Activated CD8-positive, alpha-beta memory T cell treated with anti-CD3 and anti-CD28 coated beads for 36 hours (primary cell): ENCODE measurements at regions not wholly inside any gene's neighbourhood (a gene's known extent, or its start where the extent isn't known, plus 50 kb on each side); places are given as distances from the start of the nearest gene placed in this dataset.

Experiments
- CTCF ChIA-PET: fragments of 350-600 bp; sonication (Branson Sonifier 250); formaldehyde crosslinking; loops from one replicate; lab custom pipeline; 2021; ENCODE audit warnings: antibody characterized with exemption; lab: Charles Lee
- POLR2A ChIA-PET: fragments of 350-600 bp; sonication (Branson Sonifier 250); formaldehyde crosslinking; loops from one replicate; lab custom pipeline; 2021; ENCODE audit warnings: antibody characterized with exemption; lab: Charles Lee

DNA sequence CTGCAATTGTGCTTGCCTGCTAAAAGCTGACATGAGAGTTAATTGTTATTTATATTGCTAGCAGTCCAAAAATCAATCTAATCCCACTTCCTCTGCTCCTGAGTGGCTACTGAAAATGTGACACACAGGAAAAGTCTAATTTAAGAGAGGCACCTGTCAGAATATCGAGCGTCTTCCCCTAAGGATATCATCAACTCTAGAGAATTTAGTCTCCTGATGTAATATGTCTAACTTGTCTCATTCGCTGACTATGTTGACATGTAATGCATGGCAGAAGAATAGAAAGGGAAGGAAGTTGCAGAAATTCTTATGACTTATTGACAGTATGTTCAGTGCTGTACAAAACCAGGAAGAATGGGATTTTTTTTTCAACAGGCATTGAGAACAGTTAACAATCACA lies 893.4 kb upstream of the CDH8 start:
- POLR2A ChIA-PET = no interaction called here
- CTCF ChIA-PET = no interaction called here

DNA sequence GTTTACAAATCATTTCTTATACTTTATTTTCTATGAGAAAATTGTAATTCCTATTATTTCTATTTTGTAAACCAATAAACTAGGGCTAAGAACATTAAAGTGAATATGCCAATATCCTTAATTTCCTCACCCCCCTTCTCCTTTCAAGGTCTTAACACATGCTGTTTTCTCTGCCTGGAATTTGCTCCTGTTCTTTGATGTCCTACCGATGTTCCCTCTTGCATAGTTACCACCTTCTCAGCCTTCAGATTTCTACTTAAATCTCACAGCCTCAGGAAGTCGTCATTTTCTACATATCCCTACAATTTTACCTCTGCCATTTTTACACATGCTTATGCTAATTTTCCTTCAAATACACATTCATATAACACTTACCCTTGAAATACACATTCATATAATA lies 890.9 kb upstream of the CDH8 start:
- ChIA-PET POLR2A (no interaction called here), CTCF (no interaction called here)

DNA sequence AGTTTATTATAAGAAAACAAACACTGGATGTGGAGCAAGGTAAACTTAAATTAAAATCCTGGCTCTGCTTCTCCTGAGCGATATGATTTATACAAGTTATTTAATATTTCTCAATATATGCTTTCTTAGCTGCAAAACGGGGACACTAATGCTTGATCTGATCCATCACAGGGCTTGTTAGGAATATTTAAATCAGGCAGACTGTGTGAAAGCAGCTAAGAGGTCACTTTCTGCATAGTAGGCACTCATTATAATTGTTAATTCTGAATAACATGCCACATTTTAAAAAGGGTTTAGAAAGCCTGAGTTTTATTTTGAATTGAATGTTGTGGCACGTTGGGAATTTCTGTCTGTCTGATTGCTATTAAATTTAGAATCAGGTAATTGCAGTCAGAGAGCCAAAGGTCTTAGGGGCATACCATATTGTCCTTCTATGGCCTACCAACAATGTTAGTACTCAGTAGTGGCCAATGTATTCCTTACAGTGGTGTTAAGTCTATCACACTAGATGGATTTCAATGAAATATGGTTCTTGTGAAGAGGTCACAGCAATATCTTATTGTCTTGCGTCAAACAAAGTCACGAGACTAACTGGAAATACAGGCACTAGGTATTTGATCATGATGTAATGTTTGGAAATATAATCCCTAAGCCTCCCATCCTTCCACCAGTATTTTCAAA lies 890.0 kb upstream of the CDH8 start:
- CTCF ChIA-PET = no interaction called here
- POLR2A ChIA-PET = no interaction called here

DNA sequence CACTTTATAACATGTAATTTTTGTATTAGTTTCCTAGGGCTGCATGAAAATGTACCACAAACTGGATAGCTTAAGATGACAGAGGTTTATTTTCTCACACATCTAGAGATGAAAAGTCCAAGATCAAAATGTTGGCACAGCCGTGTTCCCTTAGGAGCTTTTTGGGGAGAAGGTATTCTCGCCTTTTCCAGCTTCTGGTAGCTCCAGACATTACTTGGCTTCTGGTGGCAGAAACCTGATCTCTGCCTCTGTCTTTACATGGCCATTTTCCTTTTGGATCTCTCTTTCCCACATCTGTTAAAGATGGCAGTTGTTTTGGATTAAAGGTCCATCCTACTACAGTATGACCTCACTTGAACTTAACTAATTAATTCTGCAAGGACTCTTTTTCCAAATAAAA lies 885.7 kb upstream of the CDH8 start:
- ChIA-PET CTCF (no interaction called here), POLR2A (no interaction called here)

DNA sequence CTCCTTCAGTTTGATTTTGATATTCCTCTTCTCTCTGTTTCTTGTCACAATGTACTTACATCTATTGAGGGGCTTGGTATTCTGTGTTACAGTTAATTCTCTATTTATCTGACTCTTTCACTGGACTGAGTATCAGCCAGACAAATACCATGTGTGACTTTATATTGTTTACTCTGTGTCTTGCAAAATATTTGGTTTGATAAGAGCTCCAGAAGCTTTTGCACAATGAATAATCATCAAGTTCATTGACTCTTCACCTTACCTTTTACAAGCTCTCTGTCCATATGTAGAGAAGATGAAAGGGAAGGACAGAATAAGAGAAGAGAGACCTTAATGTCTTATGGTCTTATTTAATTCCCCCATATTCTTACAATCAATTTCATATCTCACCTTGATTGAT lies 877.7 kb upstream of the CDH8 start:
- ChIA-PET POLR2A (no interaction called here), CTCF (no interaction called here)

DNA sequence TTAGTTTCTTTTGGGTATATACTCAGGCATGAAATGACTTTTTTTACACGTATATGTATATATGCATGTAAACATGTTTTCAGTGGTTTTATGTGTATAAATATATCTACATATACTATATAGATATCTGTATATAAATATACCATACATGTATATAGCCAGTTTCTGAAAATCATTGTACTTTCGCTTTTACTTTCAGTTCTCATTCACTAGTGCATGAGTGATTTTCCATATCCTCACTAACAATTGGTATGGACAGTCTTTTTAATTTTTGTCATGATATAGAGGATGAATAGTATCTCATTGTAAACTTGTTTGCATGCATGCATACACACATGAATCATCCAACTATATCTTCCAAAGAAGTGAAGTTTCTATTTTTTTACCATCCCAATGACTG lies 877.1 kb upstream of the CDH8 start:
- POLR2A ChIA-PET = no interaction called here
- CTCF ChIA-PET = no interaction called here

DNA sequence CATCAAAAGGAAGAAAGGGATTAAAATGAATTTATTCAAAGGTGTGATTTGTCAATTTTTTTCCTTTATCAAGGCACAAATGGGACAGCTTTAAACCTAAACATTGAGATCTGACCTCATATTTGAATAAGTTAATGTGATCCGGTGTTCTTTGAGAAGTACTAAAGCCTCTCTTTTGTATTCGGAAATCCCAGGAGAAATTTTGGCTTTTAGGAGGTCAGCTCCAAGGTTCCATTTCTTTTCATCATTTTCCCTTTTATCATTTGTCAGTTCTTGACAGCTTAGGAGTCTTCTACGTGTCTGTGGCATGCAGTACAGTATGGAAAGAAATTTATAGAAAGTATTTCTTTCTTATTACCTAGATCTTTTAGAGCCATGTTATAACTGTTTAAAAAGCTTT lies 873.4 kb upstream of the CDH8 start:
- CTCF ChIA-PET = no interaction called here

DNA sequence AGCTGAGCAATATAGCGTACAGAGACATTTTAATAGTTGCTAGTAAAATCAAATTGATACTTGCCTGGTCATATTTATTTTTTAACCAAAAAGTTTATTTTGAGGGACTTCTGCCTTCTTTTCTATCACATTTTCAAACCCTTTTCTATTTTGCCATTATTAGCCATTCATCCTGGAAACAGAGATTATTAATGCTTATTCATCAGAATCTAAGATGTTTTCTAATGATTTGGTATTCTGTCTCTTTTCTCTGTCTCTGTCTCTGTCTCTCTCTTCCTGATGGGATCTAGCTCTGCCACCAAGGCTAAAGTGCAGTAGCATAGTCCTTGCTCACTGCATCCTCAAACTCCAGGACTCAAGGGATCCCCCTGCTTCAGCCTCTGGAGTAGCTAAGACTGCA lies 871.3 kb upstream of the CDH8 start:
- CTCF ChIA-PET = no interaction called here
- POLR2A ChIA-PET = no interaction called here

More for the DNA sequence above, 873.4 kb upstream of the CDH8 start:
- POLR2A ChIA-PET = no interaction called here

DNA sequence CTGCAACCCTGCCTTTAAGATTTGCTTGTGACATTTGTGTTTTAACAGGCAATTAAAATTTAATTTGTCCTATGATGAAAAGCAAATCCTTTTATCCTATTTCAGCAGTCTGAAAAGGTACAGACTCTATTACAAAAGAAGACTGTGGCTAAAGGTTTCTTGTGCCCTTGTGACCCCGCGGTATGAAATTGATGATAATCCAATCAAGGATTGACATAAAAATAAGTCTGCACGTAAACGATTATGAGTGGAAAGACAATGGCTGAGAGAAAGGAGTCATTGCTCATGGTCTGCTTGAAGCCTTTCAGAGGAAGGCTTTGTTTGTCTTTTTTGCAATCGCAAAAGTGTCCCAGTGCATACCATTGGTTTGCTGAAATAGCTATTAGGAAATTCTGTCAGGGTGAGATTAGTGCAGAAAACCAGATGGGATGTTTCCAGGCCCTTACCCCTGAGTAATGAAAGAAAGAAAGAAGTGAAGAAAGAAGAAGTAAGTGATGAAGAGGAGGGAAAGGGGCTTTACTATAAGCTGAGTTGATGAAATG lies 867.8 kb upstream of the CDH8 start:
- CTCF ChIA-PET = no interaction called here
- POLR2A ChIA-PET = no interaction called here

DNA sequence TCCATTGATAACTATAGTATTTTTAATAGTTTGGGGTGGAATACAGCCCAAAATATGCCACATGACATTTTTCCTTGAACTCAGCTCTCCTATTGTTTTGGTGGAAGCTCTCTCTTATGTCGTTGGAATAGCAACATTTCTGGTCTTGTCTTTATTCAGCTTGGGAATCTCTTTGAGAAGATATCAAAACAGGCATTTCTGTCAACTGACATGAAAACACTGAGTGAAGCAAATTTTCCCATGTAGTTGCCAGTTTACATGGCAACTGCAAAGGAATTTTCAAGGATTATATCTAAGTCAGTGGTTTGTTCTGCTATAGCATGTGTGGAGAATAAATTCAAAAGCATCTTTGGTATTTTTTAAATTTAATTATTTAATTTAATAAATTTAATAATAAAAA lies 863.5 kb upstream of the CDH8 start:
- CTCF ChIA-PET = no interaction called here

DNA sequence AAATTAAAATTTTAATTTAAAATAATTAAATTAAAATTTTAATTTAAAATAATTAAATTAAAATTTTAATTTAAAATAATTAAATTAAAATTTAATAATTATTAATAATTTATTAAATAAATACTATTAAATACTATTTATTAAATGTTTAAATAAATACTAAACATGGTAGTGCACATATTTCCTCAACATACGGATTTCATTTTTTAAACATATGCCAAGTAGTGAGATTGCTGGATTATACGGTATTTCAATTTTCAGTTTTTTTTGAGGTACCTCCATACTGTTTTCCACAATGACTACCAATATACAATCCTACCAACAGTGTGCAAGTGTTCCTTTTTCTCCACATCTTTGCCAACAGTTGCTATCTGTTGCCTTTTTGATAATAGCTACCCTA lies 852.9 kb upstream of the CDH8 start:
- CTCF ChIA-PET = no interaction called here
- POLR2A ChIA-PET = no interaction called here

More for the DNA sequence above, 863.5 kb upstream of the CDH8 start:
- POLR2A ChIA-PET = no interaction called here

DNA sequence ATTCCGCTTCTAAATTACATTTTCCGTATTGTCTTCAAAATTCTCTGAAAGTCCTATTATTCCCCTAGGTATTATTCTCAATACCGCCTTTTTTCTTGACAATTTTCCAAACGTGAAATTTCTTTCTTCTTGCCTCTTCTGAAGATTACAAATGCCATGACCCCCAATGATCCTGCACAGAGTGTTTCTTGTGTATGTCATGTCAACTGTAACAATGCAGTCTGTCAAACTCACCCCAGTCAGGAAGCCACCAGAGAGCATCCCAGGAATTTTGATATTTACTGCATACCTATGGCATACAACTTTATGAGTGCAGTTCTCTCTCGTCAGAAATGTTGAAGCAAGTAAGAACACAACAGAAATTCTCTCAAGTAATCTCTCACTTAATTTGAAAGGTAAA lies 847.3 kb upstream of the CDH8 start:
- CTCF ChIA-PET = no interaction called here
- POLR2A ChIA-PET = no interaction called here

DNA sequence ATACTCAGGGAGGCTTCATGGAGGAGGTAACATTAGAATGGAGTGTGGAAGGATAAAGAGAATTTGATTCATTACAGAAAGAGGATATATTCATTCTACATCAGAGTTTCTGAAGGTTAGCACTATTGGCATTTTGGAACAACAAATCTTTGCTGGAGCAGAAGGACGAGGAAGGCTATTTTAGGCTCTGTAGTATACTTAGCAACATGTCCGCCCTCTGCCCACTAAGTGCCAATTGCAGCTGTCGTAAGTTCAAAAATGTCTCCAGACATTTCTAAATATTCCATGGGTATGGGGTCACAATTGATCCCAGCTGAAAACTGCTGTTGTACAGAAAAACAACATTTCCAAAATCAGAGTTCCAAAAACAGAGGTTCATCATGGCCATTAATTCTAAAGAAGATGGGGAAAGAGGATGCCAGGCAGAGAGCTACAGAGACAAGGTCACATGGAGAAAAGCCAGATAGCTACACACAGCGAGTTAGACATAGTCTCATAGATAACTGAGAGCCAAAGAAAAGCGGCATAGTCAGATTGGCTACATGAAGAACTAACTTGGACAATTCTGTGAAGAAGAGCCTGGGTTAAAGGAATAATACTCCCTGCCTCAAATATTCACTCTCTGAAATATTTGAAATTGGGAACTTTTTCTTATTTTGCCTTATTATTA lies 846.4 kb upstream of the CDH8 start:
- ChIA-PET CTCF (no interaction called here), POLR2A (no interaction called here)

DNA sequence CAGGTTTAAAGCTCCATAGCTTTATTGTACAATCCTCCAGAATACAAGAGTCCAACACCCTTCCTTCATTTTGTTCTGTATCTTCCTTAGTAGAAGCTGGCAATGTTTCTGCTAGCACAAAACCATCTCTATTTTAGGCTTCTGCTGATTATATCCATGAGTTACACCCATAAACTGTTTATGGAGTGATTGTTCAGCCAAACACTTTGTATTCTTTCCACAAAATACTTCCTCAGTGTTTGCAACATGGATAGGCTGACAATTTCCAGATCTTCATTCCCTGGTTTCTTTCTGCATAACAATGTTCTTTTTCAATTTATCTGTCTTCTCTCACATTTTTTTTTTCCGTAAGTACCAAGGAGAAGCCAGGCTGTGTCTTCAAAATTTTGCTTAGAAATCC lies 839.9 kb upstream of the CDH8 start:
- CTCF ChIA-PET = no interaction called here
- POLR2A ChIA-PET = no interaction called here

DNA sequence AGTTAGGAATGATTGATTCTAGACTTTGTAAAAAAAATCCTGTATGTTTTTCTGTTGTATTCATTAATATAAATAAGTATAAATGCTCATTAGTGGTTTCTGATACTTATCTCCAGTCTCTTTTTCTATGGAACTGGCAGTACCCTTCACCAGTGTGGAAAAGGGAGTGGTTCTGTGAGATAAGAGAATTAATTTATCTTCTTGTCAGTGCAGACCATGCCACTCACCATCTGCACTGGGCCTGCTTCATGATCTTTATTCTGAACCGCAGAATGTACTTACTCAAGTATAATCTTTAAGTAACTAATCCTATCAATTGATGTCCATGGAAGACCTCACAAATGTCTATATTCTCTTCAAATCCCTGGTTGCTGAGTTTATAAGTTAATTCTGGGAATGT lies 836.1 kb upstream of the CDH8 start:
- POLR2A ChIA-PET = no interaction called here
- CTCF ChIA-PET = no interaction called here

DNA sequence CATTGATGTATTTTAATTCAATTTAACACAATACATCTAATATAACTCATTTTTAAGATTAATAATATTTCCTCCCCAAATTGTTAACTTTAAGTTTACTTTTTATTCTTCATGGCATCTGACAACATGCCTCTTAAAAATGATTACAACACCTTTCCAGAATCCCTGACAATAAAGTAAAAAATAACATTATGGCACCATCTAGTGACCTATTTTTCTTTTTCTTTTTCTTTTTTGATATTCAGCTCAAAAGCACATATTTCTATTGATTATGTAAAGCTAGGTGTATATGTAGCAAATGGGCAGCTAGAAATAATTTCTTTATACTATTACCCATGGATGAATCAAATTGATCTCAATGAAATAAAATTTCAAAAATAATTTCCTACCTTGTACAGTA lies 834.3 kb upstream of the CDH8 start:
- ChIA-PET CTCF (no interaction called here), POLR2A (no interaction called here)

DNA sequence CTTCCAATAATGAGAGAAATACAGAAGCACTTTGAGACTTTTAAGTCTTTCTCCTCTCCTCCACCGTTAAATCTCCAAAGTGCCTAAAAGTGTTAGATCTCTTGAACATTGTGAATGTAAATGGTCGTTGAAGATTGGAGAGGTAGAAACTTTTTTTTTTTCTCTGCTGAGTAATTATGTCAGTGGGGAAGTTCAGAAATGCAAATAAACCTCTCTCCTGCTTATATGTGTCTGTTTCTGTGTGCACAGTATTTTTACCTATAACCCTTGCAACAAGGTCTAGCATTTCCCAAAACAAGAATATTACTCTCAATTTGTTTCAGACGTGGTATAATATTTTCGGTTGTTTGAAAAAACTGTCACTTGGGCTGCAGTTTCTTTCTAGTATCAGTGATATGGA lies 833.6 kb upstream of the CDH8 start:
- ChIA-PET CTCF (no interaction called here), POLR2A (no interaction called here)

DNA sequence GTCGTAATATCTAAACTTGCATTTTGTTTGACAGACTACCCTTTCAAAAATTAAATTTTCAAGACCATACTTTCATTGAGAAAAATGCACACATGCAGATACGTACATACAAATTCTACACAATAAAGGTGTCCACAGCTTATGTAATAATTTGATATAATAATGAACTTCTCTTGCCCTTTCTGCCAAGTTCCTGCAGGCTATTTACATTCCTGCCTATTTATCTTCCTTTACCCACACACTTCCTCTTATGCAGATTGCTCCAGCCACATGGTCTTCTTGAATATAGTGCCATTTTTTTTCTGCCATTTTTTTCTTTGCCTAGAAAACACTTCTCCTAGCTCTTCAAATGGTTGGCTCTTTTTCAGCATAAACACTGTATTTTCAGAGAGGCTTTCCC lies 826.9 kb upstream of the CDH8 start:
- ChIA-PET POLR2A (no interaction called here), CTCF (no interaction called here)

DNA sequence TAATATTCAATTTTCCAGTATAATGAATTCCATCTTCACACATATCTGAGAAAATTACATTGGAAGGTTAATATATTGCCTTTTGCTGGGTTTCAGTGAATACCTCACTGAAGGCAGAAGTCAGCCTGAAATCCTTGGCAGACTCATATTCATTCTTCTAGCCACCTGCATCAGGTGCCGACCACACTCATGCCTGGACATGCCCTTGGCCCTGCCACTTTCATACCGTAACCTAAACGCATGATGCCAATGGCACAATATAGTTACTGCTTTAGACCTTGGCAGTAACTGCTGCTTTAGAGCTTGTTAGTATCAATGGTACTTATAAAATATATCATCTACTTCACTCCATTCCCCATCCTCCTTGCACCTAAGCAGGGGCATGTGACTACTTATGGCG lies 817.6 kb upstream of the CDH8 start:
- ChIA-PET POLR2A (no interaction called here), CTCF (no interaction called here)

DNA sequence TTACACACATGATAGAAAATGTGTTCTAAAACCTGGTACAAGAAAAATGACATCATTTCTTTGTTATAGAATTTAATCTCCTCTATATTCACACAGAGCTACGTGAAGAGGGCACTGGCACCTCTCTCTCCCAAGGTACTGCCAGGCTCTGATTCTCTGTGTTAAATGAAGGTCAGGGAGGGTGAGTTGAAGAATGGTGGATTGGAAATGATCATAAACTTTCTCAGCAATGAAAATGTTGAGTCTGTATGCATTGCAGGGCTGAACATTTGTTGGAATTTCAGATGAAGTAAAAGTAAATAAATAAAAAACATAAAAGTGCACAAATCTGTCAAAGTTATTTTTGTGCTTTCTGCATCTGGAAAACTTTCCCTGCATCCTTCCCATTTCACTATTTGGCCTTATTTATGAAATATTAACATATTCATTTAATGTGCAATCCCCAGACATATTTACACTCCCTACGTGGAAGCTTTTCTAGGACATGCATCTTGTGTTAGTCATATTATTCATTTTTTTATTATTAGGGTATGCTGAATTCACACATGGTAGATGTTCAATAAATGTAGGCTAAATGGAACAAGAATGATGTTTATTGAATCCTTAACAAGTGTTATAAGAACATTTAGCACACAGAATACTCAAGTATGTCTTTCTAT lies 810.3 kb upstream of the CDH8 start:
- CTCF ChIA-PET = no interaction called here
- POLR2A ChIA-PET = no interaction called here

DNA sequence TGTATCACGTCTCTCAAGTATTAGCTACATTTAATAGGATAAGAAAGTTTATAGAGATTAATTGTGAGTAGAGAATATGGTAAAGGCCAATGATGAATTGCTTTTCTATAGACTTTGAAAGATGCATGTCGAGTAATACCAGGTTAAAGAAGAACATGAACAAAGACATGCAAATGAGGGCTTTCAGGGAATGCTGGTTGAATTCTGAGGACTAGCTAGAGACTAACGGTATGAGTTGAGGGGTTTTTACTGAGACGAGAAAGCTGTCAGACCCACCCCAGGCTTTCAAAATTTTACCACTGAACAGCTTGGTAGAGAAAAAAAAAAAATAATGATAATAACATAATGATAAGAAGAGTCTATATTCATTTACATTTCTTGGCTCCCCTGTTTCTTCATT lies 796.0 kb upstream of the CDH8 start:
- CTCF ChIA-PET = no interaction called here
- POLR2A ChIA-PET = no interaction called here
